ENCODE measurements at regions not wholly inside any gene's neighbourhood (a gene's known extent, or its start where the extent isn't known, plus 50 kb on each side); places are given as distances from the start of the nearest gene placed in this dataset.

DNA sequence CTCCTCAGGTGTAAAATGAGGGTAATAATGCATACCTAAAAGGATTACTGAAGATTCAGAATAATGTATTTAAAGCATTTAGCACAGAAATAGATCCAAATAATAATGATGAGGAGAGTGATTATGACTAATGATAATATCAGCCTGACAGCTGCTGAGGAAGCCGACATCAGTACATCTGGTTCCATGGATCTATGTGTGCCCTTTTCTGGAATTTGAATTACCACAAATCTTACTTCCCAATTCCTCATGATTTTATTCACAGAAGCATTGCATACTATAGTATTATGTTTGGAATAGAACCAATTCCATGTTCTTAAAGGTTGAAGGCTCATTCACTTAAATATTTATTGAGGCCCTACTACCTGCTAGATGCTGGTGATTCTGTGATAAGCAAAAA lies 248.9 kb upstream of the THUMPD2 start:
- Histone ChIP-seq H2AFZ (ENCODE audit: low read length) (no peak overlapping the region), H3K27me3 (ENCODE audit: control insufficient read depth in 1 of 2, insufficient read depth in 2 of 2, low read length in 2 of 2) (no peaks in the 10 kb centered on the region), H3K4me2 (ENCODE audit: low read depth, low read length) (no peak overlapping the region), H3K4me1 (ENCODE audit: insufficient read depth, low read length) (no peaks in the 10 kb centered on the region), H3K36me3 (replicated peaks in 1 of 2; ENCODE audit: control insufficient read depth in 1 of 2, insufficient read depth in 2 of 2, low read length in 2 of 2) (no peaks in the 10 kb centered on the region), H3K9me3 (ENCODE audit: low read length) (no peaks in the 10 kb centered on the region), H3K9ac (ENCODE audit: insufficient read depth, low read depth, low read length) (no peak overlapping the region), H3K79me2 (ENCODE audit: insufficient read depth, low read length) (no peaks in the 10 kb centered on the region), H4K20me1 (ENCODE audit: insufficient read depth, low read length) (no peaks in the 10 kb centered on the region), H3K4me3 (replicated peaks in 1 of 3; ENCODE audit: insufficient read depth in 1 of 3, low read depth in 2 of 3, low read length in 3 of 3) (no peak overlapping the region), H3K27ac (ENCODE audit: extremely low read length, insufficient read depth, low read length) (no peak overlapping the region)
- intact Hi-C loops (cut with micrococcal nuclease; ENCODE audit: unreplicated experiment) (no loop called here), in situ Hi-C loops (cut with HindIII; ENCODE audit: extremely low pct_ligation_motif_present, low pct_unique_long_range_greater_than_20kb) (no loop called here)
- POLR2A ChIA-PET: no interaction called here
- TF ChIP-seq ZMAT3 (CRISPR knock-in tag; conservative IDR thresholded peaks at IDR 0.05): no peak
- TF ChIP-seq SAP130 (CRISPR knock-in tag; IDR thresholded peaks at IDR 0.05; ENCODE audit: low read depth): no peak
- no peak for TF ChIP-seq GATA4 (IDR thresholded peaks at IDR 0.05; ENCODE audit: borderline replicate concordance, low read depth)
- no peak for TF ChIP-seq ZNF557 (CRISPR knock-in tag; IDR thresholded peaks at IDR 0.05)
- TF ChIP-seq, protein P1, sequence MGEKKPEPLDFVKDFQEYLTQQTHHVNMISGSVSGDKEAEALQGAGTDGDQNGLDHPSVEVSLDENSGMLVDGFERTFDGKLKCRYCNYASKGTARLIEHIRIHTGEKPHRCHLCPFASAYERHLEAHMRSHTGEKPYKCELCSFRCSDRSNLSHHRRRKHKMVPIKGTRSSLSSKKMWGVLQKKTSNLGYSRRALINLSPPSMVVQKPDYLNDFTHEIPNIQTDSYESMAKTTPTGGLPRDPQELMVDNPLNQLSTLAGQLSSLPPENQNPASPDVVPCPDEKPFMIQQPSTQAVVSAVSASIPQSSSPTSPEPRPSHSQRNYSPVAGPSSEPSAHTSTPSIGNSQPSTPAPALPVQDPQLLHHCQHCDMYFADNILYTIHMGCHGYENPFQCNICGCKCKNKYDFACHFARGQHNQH (CRISPR knock-in tag; IDR thresholded peaks at IDR 0.05): no peak
- TF ChIP-seq KDM6A (CRISPR knock-in tag; IDR thresholded peaks at IDR 0.05; ENCODE audit: low read depth): no peak
- TF ChIP-seq KMT2A (CRISPR knock-in tag; IDR thresholded peaks at IDR 0.05): no peak
- TF ChIP-seq ZNF761 (CRISPR knock-in tag; conservative IDR thresholded peaks at IDR 0.05): no peak
- TF ChIP-seq, protein P2, sequence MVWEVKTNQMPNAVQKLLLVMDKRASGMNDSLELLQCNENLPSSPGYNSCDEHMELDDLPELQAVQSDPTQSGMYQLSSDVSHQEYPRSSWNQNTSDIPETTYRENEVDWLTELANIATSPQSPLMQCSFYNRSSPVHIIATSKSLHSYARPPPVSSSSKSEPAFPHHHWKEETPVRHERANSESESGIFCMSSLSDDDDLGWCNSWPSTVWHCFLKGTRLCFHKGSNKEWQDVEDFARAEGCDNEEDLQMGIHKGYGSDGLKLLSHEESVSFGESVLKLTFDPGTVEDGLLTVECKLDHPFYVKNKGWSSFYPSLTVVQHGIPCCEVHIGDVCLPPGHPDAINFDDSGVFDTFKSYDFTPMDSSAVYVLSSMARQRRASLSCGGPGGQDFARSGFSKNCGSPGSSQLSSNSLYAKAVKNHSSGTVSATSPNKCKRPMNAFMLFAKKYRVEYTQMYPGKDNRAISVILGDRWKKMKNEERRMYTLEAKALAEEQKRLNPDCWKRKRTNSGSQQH (CRISPR knock-in tag; IDR thresholded peaks at IDR 0.05; ENCODE audit: low read depth): no peak
- TF ChIP-seq SKI (IDR thresholded peaks at IDR 0.05; ENCODE audit: partially characterized antibody): no peak
- TF ChIP-seq, protein P3, sequence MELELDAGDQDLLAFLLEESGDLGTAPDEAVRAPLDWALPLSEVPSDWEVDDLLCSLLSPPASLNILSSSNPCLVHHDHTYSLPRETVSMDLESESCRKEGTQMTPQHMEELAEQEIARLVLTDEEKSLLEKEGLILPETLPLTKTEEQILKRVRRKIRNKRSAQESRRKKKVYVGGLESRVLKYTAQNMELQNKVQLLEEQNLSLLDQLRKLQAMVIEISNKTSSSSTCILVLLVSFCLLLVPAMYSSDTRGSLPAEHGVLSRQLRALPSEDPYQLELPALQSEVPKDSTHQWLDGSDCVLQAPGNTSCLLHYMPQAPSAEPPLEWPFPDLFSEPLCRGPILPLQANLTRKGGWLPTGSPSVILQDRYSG (CRISPR knock-in tag; IDR thresholded peaks at IDR 0.05): no peak
- no peak for TF ChIP-seq NR3C1 (CRISPR knock-in tag; IDR thresholded peaks at IDR 0.05)
- TF ChIP-seq ZEB1 (IDR thresholded peaks at IDR 0.05; ENCODE audit: insufficient replicate concordance, low read depth): no peak
- TF ChIP-seq, protein P4, sequence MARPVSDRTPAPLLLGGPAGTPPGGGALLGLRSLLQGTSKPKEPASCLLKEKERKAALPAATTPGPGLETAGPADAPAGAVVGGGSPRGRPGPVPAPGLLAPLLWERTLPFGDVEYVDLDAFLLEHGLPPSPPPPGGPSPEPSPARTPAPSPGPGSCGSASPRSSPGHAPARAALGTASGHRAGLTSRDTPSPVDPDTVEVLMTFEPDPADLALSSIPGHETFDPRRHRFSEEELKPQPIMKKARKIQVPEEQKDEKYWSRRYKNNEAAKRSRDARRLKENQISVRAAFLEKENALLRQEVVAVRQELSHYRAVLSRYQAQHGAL (CRISPR knock-in tag; IDR thresholded peaks at IDR 0.05; ENCODE audit: not compliant biosample characterization): no peak
- TF ChIP-seq ATM (IDR thresholded peaks at IDR 0.05; ENCODE audit: borderline replicate concordance): no peak
- TF ChIP-seq TGIF2 (CRISPR knock-in tag; IDR thresholded peaks at IDR 0.05): no peak
- TF ChIP-seq HOXA7 (CRISPR knock-in tag; IDR thresholded peaks at IDR 0.05): no peak
- TF ChIP-seq, protein P5, sequence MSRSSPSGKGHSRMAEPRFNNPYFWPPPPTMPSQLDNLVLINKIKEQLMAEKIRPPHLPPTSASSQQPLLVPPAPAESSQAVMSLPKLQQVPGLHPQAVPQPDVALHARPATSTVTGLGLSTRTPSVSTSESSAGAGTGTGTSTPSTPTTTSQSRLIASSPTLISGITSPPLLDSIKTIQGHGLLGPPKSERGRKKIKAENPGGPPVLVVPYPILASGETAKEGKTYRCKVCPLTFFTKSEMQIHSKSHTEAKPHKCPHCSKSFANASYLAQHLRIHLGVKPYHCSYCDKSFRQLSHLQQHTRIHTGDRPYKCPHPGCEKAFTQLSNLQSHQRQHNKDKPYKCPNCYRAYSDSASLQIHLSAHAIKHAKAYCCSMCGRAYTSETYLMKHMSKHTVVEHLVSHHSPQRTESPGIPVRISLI (CRISPR knock-in tag; IDR thresholded peaks at IDR 0.05; ENCODE audit: borderline replicate concordance): no peak
- no peak for TF ChIP-seq NONO (IDR thresholded peaks at IDR 0.05)
- no peak for TF ChIP-seq NONO (CRISPR knock-in tag; conservative IDR thresholded peaks at IDR 0.05)
- TF ChIP-seq, protein P6, sequence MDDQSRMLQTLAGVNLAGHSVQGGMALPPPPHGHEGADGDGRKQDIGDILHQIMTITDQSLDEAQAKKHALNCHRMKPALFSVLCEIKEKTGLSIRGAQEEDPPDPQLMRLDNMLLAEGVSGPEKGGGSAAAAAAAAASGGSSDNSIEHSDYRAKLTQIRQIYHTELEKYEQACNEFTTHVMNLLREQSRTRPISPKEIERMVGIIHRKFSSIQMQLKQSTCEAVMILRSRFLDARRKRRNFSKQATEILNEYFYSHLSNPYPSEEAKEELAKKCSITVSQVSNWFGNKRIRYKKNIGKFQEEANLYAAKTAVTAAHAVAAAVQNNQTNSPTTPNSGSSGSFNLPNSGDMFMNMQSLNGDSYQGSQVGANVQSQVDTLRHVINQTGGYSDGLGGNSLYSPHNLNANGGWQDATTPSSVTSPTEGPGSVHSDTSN (CRISPR knock-in tag; IDR thresholded peaks at IDR 0.05; ENCODE audit: borderline replicate concordance): no peak
- FAIRE-seq (no peak), DNase-seq (ENCODE audit: low spot score) (no peak), ATAC-seq (no peak)
- CTCF ChIA-PET (ENCODE audit: low intra/inter-chr PET ratio, low total read pairs): no interaction called here
- BruUV-seq (replicated peaks): no TSS peak
- WGBS (ENCODE audit: low lambda C conversion rate): 75% methylated on average over 1 of the region's 1 CpG

Measured in HepG2 (cell line).